ENCODE measurements at regions not wholly inside any gene's neighbourhood (a gene's known extent, or its start where the extent isn't known, plus 50 kb on each side); places are given as distances from the start of the nearest gene placed in this dataset.
"Not testable (repeated sequence)": the region's sequence is repeated elsewhere in the genome, so short reads cannot be mapped to it uniquely, and the experiment has no call there.

DNA sequence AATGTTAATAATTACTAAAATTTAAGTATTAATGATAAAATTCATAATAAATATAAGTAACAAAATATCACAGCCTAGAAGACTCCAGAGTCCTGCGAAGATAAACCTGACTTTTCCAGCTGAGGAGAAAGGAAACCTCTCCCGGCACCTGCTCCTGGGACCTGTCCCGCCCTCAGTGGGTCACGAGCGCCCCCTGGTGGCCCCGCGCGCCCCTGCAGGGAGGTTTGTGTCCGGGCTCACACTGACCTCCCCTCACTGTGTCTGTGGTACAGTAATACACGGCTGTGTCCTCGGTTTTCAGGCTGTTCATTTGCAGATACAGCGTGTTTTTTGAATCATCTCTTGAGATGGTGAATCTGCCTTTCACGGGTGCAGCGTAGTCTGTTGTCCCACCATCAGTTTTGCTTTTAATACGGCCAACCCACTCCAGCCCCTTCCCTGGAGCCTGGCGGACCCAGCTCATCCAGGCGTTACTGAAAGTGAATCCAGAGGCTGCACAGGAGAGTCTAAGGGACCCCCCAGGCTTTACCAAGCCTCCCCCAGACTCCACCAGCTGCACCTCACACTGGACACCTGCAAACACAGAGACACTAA is 627.1 kb downstream of the TMEM121 start:
- not testable (repeated sequence) for H3K36me3 ChIP-seq (ENCODE audit: insufficient read depth); DNase-seq (ENCODE audit: extremely low spot score); H3K4me3 ChIP-seq (ENCODE audit: low read depth, low read length); H3K27ac ChIP-seq (ENCODE audit: low read depth); H3K4me1 ChIP-seq (ENCODE audit: insufficient read depth)
- WGBS, result 34% methylated on average over 17 of the region's 17 CpGs

DNA sequence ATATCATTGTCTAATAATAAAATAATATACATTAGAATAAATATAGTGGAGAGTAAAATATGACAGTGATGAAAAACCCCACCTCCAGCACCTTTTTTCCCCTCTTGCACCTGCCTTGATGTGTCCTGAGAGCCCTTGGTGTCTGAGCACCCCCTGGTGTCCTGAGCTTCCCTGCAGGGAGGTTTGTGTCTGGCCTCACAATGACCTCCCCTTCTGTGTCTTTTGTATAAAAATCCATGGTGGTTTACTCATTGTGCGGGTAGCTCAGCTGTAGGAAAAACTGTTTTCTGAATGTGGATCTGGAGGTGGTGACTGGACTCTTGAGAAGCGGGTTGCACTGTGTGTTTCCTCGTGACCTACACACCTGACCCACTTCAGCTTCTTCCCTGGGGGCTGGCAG is 636.9 kb downstream of the TMEM121 start:
- no peak for DNase-seq (ENCODE audit: extremely low spot score)
- Histone ChIP-seq H3K4me1 (ENCODE audit: insufficient read depth) (no peaks in the 10 kb centered on the region), H3K36me3 (ENCODE audit: insufficient read depth) (no peaks in the 10 kb centered on the region), H3K4me3 (ENCODE audit: low read depth, low read length) (no peak overlapping the region), H3K27ac (ENCODE audit: low read depth) (no peak overlapping the region)
- 55% methylated on average over 3 of the region's 3 CpGs for WGBS

DNA sequence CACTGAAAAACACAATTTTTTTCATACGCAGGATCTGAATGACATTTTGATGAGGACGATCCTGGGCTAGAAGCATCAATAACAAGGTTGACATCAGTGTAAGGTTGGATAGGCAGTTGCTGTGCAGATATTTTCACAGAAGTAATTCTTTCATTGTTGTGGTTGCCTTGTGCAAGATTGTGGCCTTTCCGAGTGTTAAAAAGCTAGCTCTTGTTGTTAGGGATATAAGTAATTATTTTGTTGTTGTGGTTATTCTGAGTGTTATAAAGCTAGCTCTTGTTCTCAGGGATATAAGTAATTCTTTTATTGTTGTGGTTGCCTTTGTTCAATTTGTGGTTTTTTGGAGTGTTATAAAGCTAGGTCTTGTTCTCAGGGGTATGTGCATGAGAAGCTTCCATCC is 637.4 kb downstream of the TMEM121 start:
- not testable (repeated sequence) for H3K4me1 ChIP-seq (ENCODE audit: insufficient read depth); H3K36me3 ChIP-seq (ENCODE audit: insufficient read depth); H3K27ac ChIP-seq (ENCODE audit: low read depth); H3K4me3 ChIP-seq (ENCODE audit: low read depth, low read length); DNase-seq (ENCODE audit: extremely low spot score)
- 51% methylated on average over 3 of the region's 3 CpGs for WGBS

DNA sequence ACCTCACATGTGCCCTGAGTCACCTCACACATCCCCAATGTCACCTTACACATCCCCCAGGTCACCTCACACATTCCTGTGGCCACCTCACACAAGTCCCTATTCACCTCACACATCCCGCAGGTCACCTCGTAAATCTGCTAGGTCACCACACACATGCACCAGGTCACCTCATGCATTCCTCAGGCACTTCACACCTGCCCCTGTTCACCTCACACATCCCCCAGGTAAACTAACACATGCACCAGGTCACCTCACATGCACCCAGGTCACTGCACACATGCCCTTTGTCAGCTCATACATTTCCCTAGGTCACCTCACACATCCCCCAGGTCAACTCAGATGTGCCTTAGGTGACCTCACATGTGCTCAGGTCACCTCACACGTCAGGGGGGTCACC is 639.8 kb downstream of the TMEM121 start:
- WGBS, result 70% methylated on average over 3 of the region's 3 CpGs
- Histone ChIP-seq H3K4me1 (ENCODE audit: insufficient read depth) (no peaks in the 10 kb centered on the region), H3K4me3 (ENCODE audit: low read depth, low read length) (no peak overlapping the region), H3K36me3 (ENCODE audit: insufficient read depth) (no peaks in the 10 kb centered on the region), H3K27ac (ENCODE audit: low read depth) (no peak overlapping the region)
- DNase-seq (ENCODE audit: extremely low spot score), result no peak

DNA sequence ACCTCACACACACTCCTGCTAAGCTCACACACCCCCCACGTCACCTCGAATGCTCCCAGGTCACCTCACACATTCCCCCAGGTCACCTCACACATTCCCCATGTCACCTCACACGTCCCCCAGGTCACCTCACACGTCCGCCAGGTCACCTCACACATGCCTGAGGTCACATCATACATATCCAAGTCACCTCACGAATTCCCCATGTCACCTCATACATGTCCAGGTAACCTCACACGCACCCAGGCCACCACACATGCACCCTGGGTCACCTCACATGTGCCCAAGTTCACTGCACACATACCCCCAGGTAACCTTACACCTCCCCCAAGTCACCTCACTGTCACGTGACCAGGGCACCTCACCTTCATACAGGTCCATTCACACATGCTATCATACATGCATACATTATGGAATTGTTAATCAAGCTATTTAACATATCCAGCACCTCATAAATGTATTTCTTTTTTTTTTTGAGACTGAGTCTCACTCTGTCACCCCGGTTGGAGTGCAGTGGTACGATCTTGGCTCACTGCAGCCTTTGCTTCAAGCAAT is 640.3 kb downstream of the TMEM121 start:
- Histone ChIP-seq H3K4me3 (ENCODE audit: low read depth, low read length) (no peak overlapping the region), H3K27ac (ENCODE audit: low read depth) (no peak overlapping the region), H3K36me3 (ENCODE audit: insufficient read depth) (no peaks in the 10 kb centered on the region), H3K4me1 (ENCODE audit: insufficient read depth) (no peaks in the 10 kb centered on the region)
- 50% methylated on average over 10 of the region's 10 CpGs for WGBS
- DNase-seq (ENCODE audit: extremely low spot score), result no peak

DNA sequence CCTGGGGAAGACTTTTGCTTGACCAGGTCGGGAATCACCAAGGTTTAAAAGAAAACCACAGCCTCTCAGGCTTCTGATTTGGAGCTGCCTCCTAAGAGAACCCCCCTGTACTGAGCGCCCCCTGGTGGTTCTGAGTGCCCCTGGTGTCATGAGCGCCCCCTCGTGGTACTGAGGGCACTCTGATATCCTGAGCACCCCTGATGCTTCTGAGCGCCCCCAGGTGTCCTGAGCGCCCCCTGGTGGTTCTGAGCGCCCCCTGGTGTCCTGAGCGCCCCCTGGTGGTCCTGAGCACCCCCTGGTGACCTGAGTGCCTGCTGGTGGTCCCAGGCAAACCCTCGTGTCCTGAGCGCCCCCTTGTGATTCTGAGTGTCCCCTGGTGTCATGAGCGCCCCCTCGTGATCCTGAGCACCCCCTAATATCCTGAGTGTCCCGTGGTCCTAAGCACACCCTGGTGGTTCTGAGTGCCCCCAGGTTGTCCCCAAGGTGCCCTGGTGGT is 643.8 kb downstream of the TMEM121 start:
- not testable (repeated sequence) for H3K4me3 ChIP-seq (ENCODE audit: low read depth, low read length); H3K27ac ChIP-seq (ENCODE audit: low read depth); DNase-seq (ENCODE audit: extremely low spot score); H3K36me3 ChIP-seq (ENCODE audit: insufficient read depth); H3K4me1 ChIP-seq (ENCODE audit: insufficient read depth)
- WGBS, result 45% methylated on average over 13 of the region's 13 CpGs

DNA sequence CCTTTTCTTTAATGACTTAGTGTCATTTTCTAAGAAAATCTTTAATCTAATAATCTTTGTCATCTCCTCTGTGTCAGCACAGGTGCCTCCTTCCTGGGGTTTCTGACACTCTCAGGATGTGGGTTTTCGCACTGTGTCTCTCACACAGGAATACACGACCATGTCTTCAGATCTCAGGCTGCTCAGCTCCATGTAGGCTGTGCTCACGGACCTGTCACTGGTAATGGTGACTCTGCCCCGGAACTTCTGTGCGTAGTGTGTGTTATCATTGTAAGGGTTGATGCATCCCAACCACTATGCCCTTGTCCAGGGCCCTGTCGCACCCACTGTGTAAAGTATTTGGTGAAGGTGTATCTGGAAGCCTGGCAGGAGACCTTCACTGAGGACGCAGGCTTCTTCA is 647.8 kb downstream of the TMEM121 start:
- H3K27ac ChIP-seq (ENCODE audit: low read depth), result no peak overlapping the region
- H3K4me3 ChIP-seq (ENCODE audit: low read depth, low read length), result no peak overlapping the region
- no peak for DNase-seq (ENCODE audit: extremely low spot score)
- H3K36me3 ChIP-seq (ENCODE audit: insufficient read depth), result no peaks in the 10 kb centered on the region
- 47% methylated on average over 7 of the region's 7 CpGs for WGBS
- no peaks in the 10 kb centered on the region for H3K4me1 ChIP-seq (ENCODE audit: insufficient read depth)

DNA sequence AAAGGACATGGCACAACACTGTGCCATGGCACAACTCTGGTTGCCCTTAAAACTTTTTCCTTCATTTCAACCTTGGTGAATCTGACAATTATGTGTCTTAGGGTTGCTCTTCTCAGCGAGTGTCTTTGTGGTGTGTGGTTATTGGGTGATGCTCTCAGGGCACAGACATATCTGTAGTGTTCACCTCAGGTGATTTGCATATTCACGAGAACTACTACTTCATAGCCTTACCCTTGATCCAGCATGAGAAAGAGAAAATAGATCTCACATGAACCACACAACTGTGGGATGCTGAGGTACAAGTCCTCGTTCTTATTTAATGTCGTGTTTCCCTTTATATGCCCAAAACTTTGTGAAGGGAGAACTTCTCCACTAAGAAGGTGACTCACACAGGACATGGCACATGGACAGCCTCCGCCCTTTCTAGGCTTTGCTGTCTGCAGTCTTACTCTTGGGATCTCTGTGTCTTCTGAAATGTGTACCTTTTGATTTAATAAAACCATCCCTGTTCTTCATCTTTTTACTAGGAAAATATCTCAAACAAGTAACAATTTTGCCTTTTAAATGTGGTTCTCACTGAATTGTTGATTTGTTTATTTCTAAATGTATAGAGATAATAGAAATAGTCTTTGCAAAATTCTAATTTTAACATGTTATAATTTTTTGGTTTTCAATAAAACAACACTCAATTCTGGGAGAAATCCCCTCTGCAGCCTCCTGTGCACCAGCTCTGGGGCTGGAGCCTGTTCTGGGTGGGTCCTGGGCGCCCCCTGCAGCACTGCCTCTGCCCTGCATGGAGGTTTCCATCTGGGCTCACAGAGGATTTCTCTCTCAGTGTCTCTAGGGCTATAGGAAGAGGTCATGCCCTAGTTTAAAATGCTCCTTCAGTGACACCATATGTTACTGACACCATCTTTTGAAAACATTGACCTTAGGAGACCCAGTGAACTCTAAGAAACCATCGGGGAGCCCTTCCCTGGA is 651.2 kb downstream of the TMEM121 start:
- H3K36me3 ChIP-seq (ENCODE audit: insufficient read depth); H3K27ac ChIP-seq (ENCODE audit: low read depth); H3K4me3 ChIP-seq (ENCODE audit: low read depth, low read length); H3K4me1 ChIP-seq (ENCODE audit: insufficient read depth); DNase-seq (ENCODE audit: extremely low spot score): not testable (repeated sequence)
- 39% methylated on average over 7 of the region's 7 CpGs for WGBS

DNA sequence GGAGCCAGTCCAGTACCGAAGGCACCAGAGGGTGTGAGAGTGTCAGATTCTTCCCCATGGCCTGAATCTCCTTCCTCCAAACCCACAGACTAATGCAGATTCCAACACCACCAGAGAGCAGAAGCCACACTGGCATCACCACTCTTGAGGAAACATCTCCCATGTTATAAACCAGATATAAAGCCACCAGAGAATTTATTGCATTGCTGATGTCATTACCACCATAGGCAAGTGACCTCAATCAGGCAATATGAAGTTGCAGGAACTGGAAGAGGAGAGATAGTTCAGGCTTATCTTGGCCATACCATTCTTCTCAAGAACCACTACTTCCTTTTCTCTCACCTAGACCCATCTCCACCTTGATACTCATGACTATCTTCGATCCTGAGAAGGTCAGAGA is 653.4 kb downstream of the TMEM121 start:
- 44% methylated on average over 2 of the region's 2 CpGs for WGBS
- no peak overlapping the region for H3K4me3 ChIP-seq (ENCODE audit: low read depth, low read length)
- no peak for DNase-seq (ENCODE audit: extremely low spot score)
- no peak overlapping the region for H3K27ac ChIP-seq (ENCODE audit: low read depth)
- no peaks in the 10 kb centered on the region for H3K36me3 ChIP-seq (ENCODE audit: insufficient read depth)
- no peaks in the 10 kb centered on the region for H3K4me1 ChIP-seq (ENCODE audit: insufficient read depth)

DNA sequence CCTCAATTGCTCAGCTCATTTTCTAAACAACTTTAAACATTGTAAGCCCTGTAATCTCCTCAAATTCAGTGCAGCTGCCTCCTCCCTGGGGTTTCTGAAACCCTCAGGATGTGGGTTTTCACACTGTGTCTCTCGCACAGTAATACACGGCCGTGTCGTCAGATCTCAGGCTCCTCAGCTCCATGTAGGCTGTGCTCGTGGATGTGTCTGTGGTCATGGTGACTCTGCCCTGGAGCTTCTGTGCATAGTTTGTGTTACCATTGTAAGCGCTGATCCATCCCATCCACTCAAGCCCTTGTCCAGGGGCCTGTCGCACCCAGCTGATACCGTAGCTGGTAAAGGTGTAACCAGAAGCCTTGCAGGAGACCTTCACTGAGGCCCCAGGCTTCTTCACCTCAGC is 658.4 kb downstream of the TMEM121 start:
- not testable (repeated sequence) for H3K4me1 ChIP-seq (ENCODE audit: insufficient read depth); H3K36me3 ChIP-seq (ENCODE audit: insufficient read depth); H3K27ac ChIP-seq (ENCODE audit: low read depth); DNase-seq (ENCODE audit: extremely low spot score); H3K4me3 ChIP-seq (ENCODE audit: low read depth, low read length)
- WGBS, result 64% methylated on average over 8 of the region's 8 CpGs

DNA sequence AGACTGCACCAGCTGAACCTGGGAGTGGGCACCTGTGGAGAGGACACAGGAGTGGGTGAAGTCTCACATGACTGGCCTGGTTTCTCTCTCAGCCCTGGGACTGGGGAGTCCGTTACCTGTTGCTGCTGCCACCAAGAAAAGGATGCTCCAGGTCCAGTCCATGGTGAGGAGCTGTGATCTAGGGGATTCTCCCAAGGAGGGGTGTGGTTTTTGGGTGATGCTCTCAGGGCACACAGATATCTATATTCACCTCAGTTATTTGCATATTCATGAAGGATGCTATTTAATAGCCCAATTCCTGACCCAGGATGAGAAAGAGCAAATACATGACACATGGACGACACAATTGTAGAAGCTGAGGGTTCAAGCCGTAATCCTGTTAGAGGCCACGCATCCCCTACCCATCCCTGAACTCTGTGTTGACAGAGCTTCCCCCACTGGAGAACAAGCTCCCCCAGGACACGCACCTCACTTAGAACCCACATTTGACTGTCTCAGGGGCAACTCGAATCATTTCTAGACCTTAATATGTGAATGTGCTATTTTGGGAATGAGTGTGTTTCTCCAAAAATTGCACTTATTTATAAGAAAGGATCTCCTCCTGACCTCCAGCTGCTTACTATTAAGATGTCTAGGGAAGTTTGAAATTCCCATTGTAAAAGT is 658.9 kb downstream of the TMEM121 start:
- H3K4me1 ChIP-seq (ENCODE audit: insufficient read depth); H3K27ac ChIP-seq (ENCODE audit: low read depth); H3K36me3 ChIP-seq (ENCODE audit: insufficient read depth); DNase-seq (ENCODE audit: extremely low spot score); H3K4me3 ChIP-seq (ENCODE audit: low read depth, low read length): not testable (repeated sequence)
- 74% methylated on average over 6 of the region's 6 CpGs for WGBS

DNA sequence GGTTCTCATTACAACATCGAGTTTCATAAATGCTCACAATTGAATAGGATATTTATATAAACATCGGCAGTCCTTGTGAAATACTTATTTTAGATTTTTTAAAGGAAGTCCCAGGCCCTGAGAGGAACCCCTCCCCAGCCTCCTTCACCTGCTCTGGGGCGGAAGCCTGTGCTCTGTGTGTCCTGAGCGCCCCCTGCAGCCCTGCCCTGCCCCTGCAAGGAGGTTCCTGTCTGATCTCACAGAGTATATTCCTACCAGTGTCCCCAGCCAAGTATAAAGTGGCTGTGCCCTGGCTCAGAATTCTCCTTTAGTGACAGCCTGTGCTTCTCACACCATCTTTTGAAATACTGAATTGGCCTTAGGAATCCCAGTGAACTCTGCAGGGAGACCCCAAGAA is 659.5 kb downstream of the TMEM121 start:
- Histone ChIP-seq H3K27ac (ENCODE audit: low read depth) (no peak overlapping the region), H3K36me3 (ENCODE audit: insufficient read depth) (no peaks in the 10 kb centered on the region), H3K4me1 (ENCODE audit: insufficient read depth) (no peaks in the 10 kb centered on the region), H3K4me3 (ENCODE audit: low read depth, low read length) (no peak overlapping the region)
- 42% methylated on average over 4 of the region's 4 CpGs for WGBS
- DNase-seq (ENCODE audit: extremely low spot score), result no peak

DNA sequence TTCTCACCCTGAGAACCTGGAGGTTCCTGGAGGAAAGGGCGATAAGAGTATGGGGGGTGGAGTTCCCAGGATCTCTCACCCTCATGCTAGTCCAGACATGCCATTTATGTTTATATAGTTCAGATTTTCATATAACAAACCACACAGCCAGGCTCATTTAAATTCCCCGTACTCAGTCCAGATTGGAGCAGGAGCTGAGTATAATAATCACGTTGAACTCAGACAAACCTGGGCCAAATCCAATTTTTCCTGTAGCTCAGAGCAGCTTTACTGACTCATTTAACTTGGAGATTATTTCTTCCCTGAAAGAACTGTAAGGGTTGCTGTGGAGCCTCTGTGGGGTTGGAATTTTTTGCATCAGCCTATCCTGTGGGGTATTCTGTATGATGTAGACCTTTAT is 660.8 kb downstream of the TMEM121 start:
- Histone ChIP-seq H3K4me3 (ENCODE audit: low read depth, low read length) (no peak overlapping the region), H3K4me1 (ENCODE audit: insufficient read depth) (no peaks in the 10 kb centered on the region), H3K36me3 (ENCODE audit: insufficient read depth) (no peaks in the 10 kb centered on the region), H3K27ac (ENCODE audit: low read depth) (no peak overlapping the region)
- DNase-seq (ENCODE audit: extremely low spot score), result no peak
- WGBS, result 38% methylated on average over 3 of the region's 3 CpGs

All from urinary bladder (tissue), 3 donors.